HCT116 (cell line): ENCODE measurements at regions not wholly inside any gene's neighbourhood (a gene's known extent, or its start where the extent isn't known, plus 50 kb on each side); places are given as distances from the start of the nearest gene placed in this dataset.

ENCODE experiments used
- ATAC-seq: fragments of 200-7000 bp; cut with Tn5 transposase; 2 replicates; pipeline ENCODE4 v1.9.1; 2020; ENCODE audit warnings: mild to moderate bottlenecking, moderate library complexity
- BruUV-seq: library from RNA; stranded (reverse); fragments of 400-500 nt; replicated peaks from 2 replicates; lab custom pipeline; 2021; lab: Mats Ljungman, UMichigan
- CTCF ChIA-PET: fragments of 300-600 bp; sonication (Branson Sonifier 250); formaldehyde crosslinking; loops from one replicate; lab custom pipeline; 2021; ENCODE audit warnings: antibody characterized with exemption; lab: Charles Lee
- POLR2A ChIA-PET: fragments of 300-600, 350-600 bp; sonication (Branson Sonifier 250); formaldehyde crosslinking; loops from one replicate; lab custom pipeline; 2021; ENCODE audit warnings: antibody characterized with exemption; lab: Charles Lee
- RAD21 ChIA-PET, 2 experiments: fragments of 300-600 bp; sonication (Branson Sonifier 250); formaldehyde crosslinking; loops; one replicate each; lab custom pipeline; 2023; ENCODE audit warnings: low total read pairs in 2 of 2; ENCODE audit not compliant: uncharacterized antibody in 2 of 2, unreplicated experiment in 2 of 2, low non-redundant PET in 1 of 2; lab: Charles Lee
- DNase-seq: peaks from one replicate; pipeline ENCODE4 v3.0.0-alpha.2; 2010; ENCODE audit warnings: low read depth, low spot score
- H2AFZ ChIP-seq: fragments of 200-600 bp; shearing (Covaris generic), sonication (generic); 2 replicates; pipeline ENCODE4 v1.6.1; 2017; ENCODE audit warnings: low read depth, mixed run types, mixed read lengths, antibody characterized with exemption, low read length; ENCODE audit not compliant: poor library complexity, severe bottlenecking
- H3K27ac ChIP-seq: 2 replicates; pipeline ENCODE4 v1.5.1; 2012; ENCODE audit warnings: low read depth, low read length
- H3K27me3 ChIP-seq: fragments of 200-600 bp; sonication (generic); 2 replicates; pipeline ENCODE4 v1.6.1; 2016; ENCODE audit warnings: mixed run types, low read length, mixed read lengths; ENCODE audit not compliant: insufficient read depth
- H3K36me3 ChIP-seq, 2 experiments: fragments of 200-500 bp in 1 of 2; fragments of 200-600 bp in 1 of 2; sonication (Bioruptor generic) in 1 of 2; sonication (generic) in 1 of 2; 2 replicates each; pipeline versions ENCODE4 v1.5.1 to v1.6.1; 2014 to 2016; ENCODE audit warnings: low read length in 2 of 2, inconsistent platforms in 1 of 2, mixed read lengths in 1 of 2, mixed run types in 1 of 2; ENCODE audit not compliant: insufficient read depth in 2 of 2, control insufficient read depth in 1 of 2
- H3K4me1 ChIP-seq, 2 experiments: fragments of 200-600 bp in 1 of 2; sonication (generic) in 1 of 2; 2 replicates each; pipeline versions ENCODE4 v1.5.1 to v1.6.1; 2012 to 2017; ENCODE audit warnings: low read length in 2 of 2, inconsistent platforms in 1 of 2, mild to moderate bottlenecking in 1 of 2, mixed read lengths in 1 of 2, mixed run types in 1 of 2, moderate library complexity in 1 of 2; ENCODE audit not compliant: insufficient read depth in 2 of 2, control insufficient read depth in 1 of 2
- H3K4me2 ChIP-seq: fragments of 200-600 bp; sonication (generic); 2 replicates; pipeline ENCODE4 v1.6.1; 2017; ENCODE audit warnings: mixed run types, low read length, mixed read lengths
- H3K4me3 ChIP-seq, 2 experiments: fragments of 200-600 bp in 1 of 2; sonication (generic) in 1 of 2; replicated peaks in 1 of 2; 2 replicates each; pipeline ENCODE4 v1.5.1; 2011 to 2016; ENCODE audit warnings: low read length in 2 of 2, control low read depth in 1 of 2, low read depth in 1 of 2, mild to moderate bottlenecking in 1 of 2, mixed read lengths in 1 of 2, mixed run types in 1 of 2
- H3K79me2 ChIP-seq: fragments of 200-600 bp; sonication (generic); 2 replicates; pipeline ENCODE4 v1.6.1; 2017; ENCODE audit warnings: mild to moderate bottlenecking, mixed run types, low read length, moderate library complexity, mixed read lengths; ENCODE audit not compliant: insufficient read depth
- H3K9ac ChIP-seq: fragments of 200-600 bp; sonication (generic); 2 replicates; pipeline ENCODE4 v1.6.1; 2016; ENCODE audit warnings: low read length, mixed read lengths
- H3K9me2 ChIP-seq: fragments of 200-600 bp; sonication (generic), shearing (Covaris generic); 2 replicates; pipeline ENCODE4 v1.6.1; 2017; ENCODE audit warnings: mixed run types, mild to moderate bottlenecking, moderate library complexity; ENCODE audit not compliant: insufficient read depth
- H3K9me3 ChIP-seq, 2 experiments: fragments of 200-500 bp in 1 of 2; fragments of 200-600 bp in 1 of 2; sonication (Bioruptor generic) in 1 of 2; sonication (generic) in 1 of 2; 2 replicates each; pipeline ENCODE4 v1.6.1; 2014 to 2017; ENCODE audit warnings: low read length in 2 of 2, mixed read lengths in 2 of 2, inconsistent platforms in 1 of 2, low read depth in 1 of 2, mild to moderate bottlenecking in 1 of 2, mixed run types in 1 of 2, moderate library complexity in 1 of 2; ENCODE audit not compliant: control insufficient read depth in 1 of 2, insufficient read depth in 1 of 2
- H4K20me1 ChIP-seq: fragments of 200-600 bp; sonication (generic), shearing (Covaris generic); 2 replicates; pipeline ENCODE4 v1.6.1; 2017; ENCODE audit warnings: mixed run types, mild to moderate bottlenecking, moderate library complexity; ENCODE audit not compliant: insufficient read depth
- ATF3 ChIP-seq: IDR thresholded peaks from 2 replicates; pipeline ENCODE4 v1.6.1; 2012
- EZH2 ChIP-seq: fragments of 200-600 bp; sonication (generic); IDR thresholded peaks from 2 replicates; pipeline ENCODE4 v1.6.1; 2017; ENCODE audit warnings: antibody characterized with exemption, mixed run types
- EZH2phosphoT487 ChIP-seq: fragments of 200-600 bp; IDR thresholded peaks from 2 replicates; pipeline ENCODE4 v1.6.1; 2018; ENCODE audit warnings: antibody characterized with exemption, borderline replicate concordance
- JUND ChIP-seq: IDR thresholded peaks from 2 replicates; pipeline ENCODE4 v1.6.1; 2012
- POLR2A ChIP-seq: IDR thresholded peaks from 2 replicates; pipeline ENCODE4 v1.7.0; 2011; ENCODE audit warnings: borderline replicate concordance; ENCODE audit not compliant: insufficient read depth, insufficient read length; ENCODE audit errors: extremely low read depth
- POLR2AphosphoS5 ChIP-seq: IDR thresholded peaks from 2 replicates; pipeline ENCODE4 v1.6.1; 2011; ENCODE audit warnings: mild to moderate bottlenecking, low read depth, low read length, moderate library complexity
- REST ChIP-seq: IDR thresholded peaks from 2 replicates; pipeline ENCODE4 v1.6.1; 2012; ENCODE audit warnings: low read depth
- SIN3A ChIP-seq: IDR thresholded peaks from 2 replicates; pipeline ENCODE4 v1.6.1; 2012; ENCODE audit warnings: low read depth
- SP1 ChIP-seq: IDR thresholded peaks from 2 replicates; pipeline ENCODE4 v1.6.1; 2012; ENCODE audit warnings: low read depth
- YY1 ChIP-seq: IDR thresholded peaks from 2 replicates; pipeline ENCODE4 v1.6.1; 2011; ENCODE audit warnings: low read length, low read depth, moderate library complexity, mild to moderate bottlenecking; ENCODE audit not compliant: insufficient replicate concordance; ENCODE audit errors: extremely low read depth
- ZBTB33 ChIP-seq: IDR thresholded peaks from 2 replicates; pipeline ENCODE4 v1.6.1; 2011; ENCODE audit warnings: mild to moderate bottlenecking, low read length, moderate library complexity; ENCODE audit not compliant: insufficient replicate concordance; ENCODE audit errors: extremely low read depth
- ZFX ChIP-seq: fragments of 450-650 bp; IDR thresholded peaks from 2 replicates; pipeline ENCODE4 v1.6.1; 2017
- ZNF274 ChIP-seq: fragments of 200-500 bp; sonication (Bioruptor generic); IDR thresholded peaks from 2 replicates; pipeline ENCODE4 v1.6.1; 2014; ENCODE audit warnings: mild to moderate bottlenecking, low read depth, low read length, inconsistent platforms
- intact Hi-C: fragments of 100-400 bp; cut with micrococcal nuclease; formaldehyde crosslinking; loops from 2 replicates; pipeline ENCODE4 v1.10.0; 2022

GRCh38 chr5:147989239-147989638 lies 74.5 kb upstream of the SPINK5 start:
- H2AFZ ChIP-seq: no peak overlapping the region
- no peaks in the 10 kb centered on the region for H3K79me2 ChIP-seq
- no peaks in the 10 kb centered on the region; the same call in 1 of the 2 replicates for H4K20me1 ChIP-seq
- H3K9me3 ChIP-seq: no peaks in the 10 kb centered on the region
- no peak overlapping the region for H3K4me2 ChIP-seq
- no peak for ATAC-seq
- DNase-seq: no peak
- no peak for TF ChIP-seq SP1
- no peak for TF ChIP-seq ATF3
- TF ChIP-seq YY1: no peak
- TF ChIP-seq ZBTB33: no peak
- no peak for TF ChIP-seq JUND
- TF ChIP-seq ZNF274: no peak
- no peak for TF ChIP-seq EZH2phosphoT487
- no peak for TF ChIP-seq ZFX
- TF ChIP-seq POLR2A: no peak
- no peak for TF ChIP-seq SIN3A
- TF ChIP-seq POLR2AphosphoS5: no peak
- no peak for TF ChIP-seq REST
- TF ChIP-seq EZH2: no peak
- H3K27ac ChIP-seq: no peak overlapping the region
- intact Hi-C loops: no loop called here
- no peak overlapping the region for H3K9ac ChIP-seq
- ChIA-PET CTCF (no interaction called here), POLR2A (no interaction called here), RAD21 (no interaction called here)
- BruUV-seq: no TSS peak
- H3K4me3 ChIP-seq: no peak overlapping the region
- H3K36me3 ChIP-seq: no peaks in the 10 kb centered on the region
- no peaks in the 10 kb centered on the region for H3K4me1 ChIP-seq
- peaks cover 5% of the 10 kb centered on the region; the same call in 1 of the 2 replicates for H3K27me3 ChIP-seq
- no peaks in the 10 kb centered on the region for H3K9me2 ChIP-seq
